ENCODE measurements at regions not wholly inside any gene's neighbourhood (a gene's known extent, or its start where the extent isn't known, plus 50 kb on each side); places are given as distances from the start of the nearest gene placed in this dataset.
A peak's percentile ranks its signal among the peaks of the same experiment; 100 is the strongest.
"Not testable (repeated sequence)": the region's sequence is repeated elsewhere in the genome, so short reads cannot be mapped to it uniquely, and the experiment has no call there.

DNA sequence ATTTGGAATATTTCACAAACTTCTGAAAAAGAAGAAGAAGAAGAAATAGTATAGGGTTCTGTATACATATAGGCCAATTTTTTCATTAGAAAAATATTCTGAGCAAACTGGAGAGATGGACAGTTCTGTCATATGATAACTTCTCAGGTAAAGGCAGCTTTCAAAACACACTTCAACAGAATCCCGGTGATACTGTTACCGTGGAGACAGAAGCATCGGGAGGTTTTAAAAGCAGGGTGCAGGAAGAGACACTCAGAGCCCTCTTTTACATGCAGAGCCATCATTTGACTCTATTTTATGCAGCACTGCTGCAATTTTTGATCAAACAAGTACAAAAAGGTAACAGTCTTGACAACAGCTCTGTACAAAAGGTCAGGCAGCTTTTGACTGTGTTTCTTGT lies 1785.4 kb downstream of the LRRC4C start:
- peaks cover 6% of the 10 kb centered on the region for H3K9me3 Mint-ChIP-seq
- H3K4me3 Mint-ChIP-seq, result no peak overlapping the region
- H3K27ac Mint-ChIP-seq, result no peak overlapping the region
- H3K27me3 Mint-ChIP-seq, result no peaks in the 10 kb centered on the region
- no peak for ATAC-seq
- no peaks in the 10 kb centered on the region for H3K36me3 Mint-ChIP-seq
- no peaks in the 10 kb centered on the region for H3K4me1 Mint-ChIP-seq

DNA sequence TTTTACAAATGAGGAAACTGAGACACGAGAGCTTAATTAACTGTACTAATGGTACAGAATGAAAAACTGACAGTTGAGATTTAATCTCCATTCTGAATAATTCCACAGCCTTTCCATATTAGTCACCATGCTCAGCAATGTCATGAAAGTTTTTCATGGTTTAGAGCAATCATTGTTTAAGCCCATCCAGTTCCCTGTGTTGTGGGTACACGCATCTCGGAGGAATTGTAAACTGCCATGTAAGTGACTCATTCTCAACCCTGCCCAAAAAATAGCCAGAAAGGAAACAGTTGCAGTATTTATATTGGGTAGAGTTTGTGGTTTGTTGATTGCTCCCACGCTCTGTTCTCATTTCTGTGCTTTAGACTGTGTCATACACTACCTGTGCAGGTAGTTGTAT lies 1790.8 kb downstream of the LRRC4C start:
- Mint-ChIP-seq H3K27ac (no peak overlapping the region), H3K4me1 (no peaks in the 10 kb centered on the region), H3K36me3 (no peaks in the 10 kb centered on the region), H3K9me3 (peaks cover 15% of the 10 kb centered on the region), H3K27me3 (no peaks in the 10 kb centered on the region), H3K4me3 (no peak overlapping the region)
- no peak for ATAC-seq

DNA sequence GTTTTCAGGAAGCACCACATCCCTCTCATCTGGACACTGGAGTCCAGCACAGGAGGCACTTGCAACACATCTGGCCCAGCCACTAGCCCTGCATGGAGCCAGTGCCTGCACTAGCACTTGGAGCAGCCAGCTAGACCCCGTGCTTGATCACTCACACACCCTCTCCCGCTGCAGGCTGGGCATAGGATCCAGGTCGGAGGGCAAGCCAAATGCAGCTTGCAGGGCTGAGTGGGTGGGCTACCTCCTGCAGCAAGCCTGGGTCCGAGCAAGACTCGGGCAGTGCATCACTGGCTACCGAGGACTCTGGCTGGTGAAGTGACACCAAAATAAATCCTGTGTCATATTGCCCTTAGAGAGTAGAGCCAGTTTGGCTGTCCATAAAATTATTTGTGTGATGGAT lies 1795.4 kb downstream of the LRRC4C start:
- no peaks in the 10 kb centered on the region for H3K27me3 Mint-ChIP-seq
- no peak overlapping the region for H3K27ac Mint-ChIP-seq
- no peak overlapping the region for H3K4me3 Mint-ChIP-seq
- H3K36me3 Mint-ChIP-seq, result no peaks in the 10 kb centered on the region
- H3K9me3 Mint-ChIP-seq, result peaks cover 15% of the 10 kb centered on the region
- no peaks in the 10 kb centered on the region for H3K4me1 Mint-ChIP-seq
- ATAC-seq, result no peak

DNA sequence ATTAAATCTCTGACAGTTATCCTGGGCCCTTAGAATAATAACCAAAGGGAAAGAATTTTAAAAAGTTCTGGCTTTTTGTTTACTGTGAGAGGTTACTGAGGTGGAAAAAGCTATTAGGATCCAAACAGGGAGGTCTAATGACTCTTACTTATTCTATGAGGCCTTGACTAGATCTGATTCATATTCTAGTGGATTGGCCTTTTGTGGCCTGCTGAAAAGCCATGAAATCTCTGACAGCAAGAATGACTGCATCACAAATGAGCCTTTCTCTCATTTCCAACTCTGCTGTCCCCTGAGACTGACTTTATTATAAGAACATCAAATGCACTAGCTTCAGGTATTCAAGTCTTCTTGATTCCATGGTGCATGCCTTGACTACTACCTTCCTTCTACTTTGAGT lies 1797.6 kb downstream of the LRRC4C start:
- ATAC-seq, result no peak

DNA sequence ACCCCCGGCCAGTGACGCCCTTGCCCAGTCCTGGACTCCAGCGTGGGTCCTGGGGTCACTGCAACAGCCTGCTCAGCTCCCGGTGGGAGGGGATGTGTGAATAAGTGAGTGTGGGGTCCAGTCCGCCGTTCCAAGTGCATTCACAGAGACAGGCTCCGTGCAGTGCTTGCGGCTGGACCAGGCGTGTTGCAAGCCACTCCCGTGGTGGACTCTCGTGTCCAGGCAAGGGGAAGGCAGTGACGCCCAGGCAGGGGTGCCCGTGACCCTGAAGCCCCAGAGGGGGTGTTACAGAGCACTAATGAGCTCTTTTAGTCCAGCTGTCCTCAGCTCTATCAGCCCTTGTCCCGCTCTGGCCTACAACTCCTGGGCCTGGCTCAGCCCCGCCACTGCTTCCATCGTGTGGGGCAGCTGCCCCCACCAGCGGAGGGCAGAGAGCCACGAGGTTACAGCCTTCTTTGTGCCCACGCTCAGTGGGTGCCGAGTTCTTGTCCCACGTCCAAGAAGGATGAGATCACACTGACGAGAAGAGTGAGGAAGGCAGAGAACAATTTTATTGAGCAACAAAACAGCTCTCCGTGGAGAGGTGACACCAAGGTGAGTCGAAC lies 1807.5 kb downstream of the LRRC4C start:
- no peaks in the 10 kb centered on the region for H3K36me3 Mint-ChIP-seq
- H3K9me3 Mint-ChIP-seq, result peaks cover 2% of the 10 kb centered on the region
- no peaks in the 10 kb centered on the region for H3K4me1 Mint-ChIP-seq
- H3K27me3 Mint-ChIP-seq, result no peaks in the 10 kb centered on the region
- no peak overlapping the region for H3K4me3 Mint-ChIP-seq
- peak; percentile 39 for ATAC-seq
- no peak overlapping the region for H3K27ac Mint-ChIP-seq

More for the DNA sequence above, 1797.6 kb downstream of the LRRC4C start:
- no peaks in the 10 kb centered on the region for H3K4me1 Mint-ChIP-seq
- H3K36me3 Mint-ChIP-seq, result no peaks in the 10 kb centered on the region
- H3K27ac Mint-ChIP-seq, result no peak overlapping the region
- H3K27me3 Mint-ChIP-seq, result no peaks in the 10 kb centered on the region
- H3K9me3 Mint-ChIP-seq, result peaks cover 15% of the 10 kb centered on the region
- no peak overlapping the region for H3K4me3 Mint-ChIP-seq

DNA sequence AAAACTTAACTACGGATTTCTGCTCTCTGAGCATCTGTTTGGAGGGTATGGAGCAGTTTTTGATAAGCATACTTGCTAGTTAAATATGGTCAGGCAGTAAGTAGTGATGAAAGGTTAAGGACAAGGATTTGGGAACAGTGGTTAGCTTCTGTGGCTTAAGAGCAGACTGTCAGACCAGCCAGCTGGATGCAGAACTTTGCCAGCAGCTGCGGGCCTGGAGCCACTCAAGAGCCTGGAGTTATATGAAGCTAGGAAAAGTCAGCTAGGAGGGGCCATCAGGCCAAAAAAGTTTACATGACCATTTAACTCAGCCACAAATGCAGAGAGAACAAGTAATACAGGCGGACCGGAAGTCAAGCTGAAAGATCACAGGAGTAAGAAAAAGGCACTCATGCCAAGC lies 1817.7 kb downstream of the LRRC4C start:
- Mint-ChIP-seq H3K36me3 (no peaks in the 10 kb centered on the region), H3K4me1 (no peaks in the 10 kb centered on the region), H3K27me3 (no peaks in the 10 kb centered on the region), H3K4me3 (no peak overlapping the region), H3K27ac (no peak overlapping the region), H3K9me3 (peaks cover 16% of the 10 kb centered on the region)
- ATAC-seq, result no peak

DNA sequence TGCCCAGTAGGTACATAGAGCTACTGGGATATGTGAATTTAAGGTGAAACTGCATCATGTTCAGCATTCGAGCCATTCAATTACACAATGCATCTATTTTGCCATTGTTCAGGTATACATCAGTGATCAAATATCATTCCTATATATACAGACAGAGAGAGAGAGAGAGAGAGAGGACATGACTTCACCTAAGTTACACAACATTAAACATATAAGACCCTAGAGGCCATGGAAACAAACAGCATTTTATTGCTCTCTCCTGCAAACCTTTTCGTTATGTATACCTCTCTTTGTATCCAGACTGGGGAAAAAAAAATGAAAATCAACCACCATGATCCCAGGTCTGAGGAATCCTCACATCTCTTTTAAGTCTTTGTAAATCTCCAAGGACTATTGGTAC lies 1829.1 kb downstream of the LRRC4C start:
- Mint-ChIP-seq H3K9me3 (peaks cover 6% of the 10 kb centered on the region), H3K27ac (no peak overlapping the region), H3K27me3 (no peaks in the 10 kb centered on the region), H3K4me1 (no peaks in the 10 kb centered on the region), H3K36me3 (no peaks in the 10 kb centered on the region), H3K4me3 (no peak overlapping the region)
- ATAC-seq, result no peak

DNA sequence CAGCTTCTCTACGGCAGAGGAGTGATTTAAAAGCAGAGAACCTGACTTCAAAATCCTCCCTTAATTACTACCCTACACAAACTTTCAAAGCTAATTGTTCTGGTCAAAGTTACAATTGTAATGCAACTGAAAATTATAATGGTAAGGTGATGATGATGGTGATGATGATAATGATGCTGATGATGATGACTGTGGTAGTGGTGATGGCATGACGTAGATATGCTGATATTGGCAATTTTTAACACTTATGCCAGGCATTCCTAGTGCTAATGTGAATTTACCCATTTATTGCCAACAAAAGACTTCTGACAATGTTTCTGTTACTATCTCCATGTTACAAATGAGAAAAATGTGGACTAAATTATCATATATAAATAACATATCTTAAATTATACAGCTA lies 1831.1 kb downstream of the LRRC4C start:
- no peak overlapping the region for H3K27ac Mint-ChIP-seq
- H3K36me3 Mint-ChIP-seq, result no peaks in the 10 kb centered on the region
- ATAC-seq, result no peak
- no peaks in the 10 kb centered on the region for H3K4me1 Mint-ChIP-seq
- H3K27me3 Mint-ChIP-seq, result no peaks in the 10 kb centered on the region
- H3K4me3 Mint-ChIP-seq, result no peak overlapping the region
- H3K9me3 Mint-ChIP-seq, result no peaks in the 10 kb centered on the region

DNA sequence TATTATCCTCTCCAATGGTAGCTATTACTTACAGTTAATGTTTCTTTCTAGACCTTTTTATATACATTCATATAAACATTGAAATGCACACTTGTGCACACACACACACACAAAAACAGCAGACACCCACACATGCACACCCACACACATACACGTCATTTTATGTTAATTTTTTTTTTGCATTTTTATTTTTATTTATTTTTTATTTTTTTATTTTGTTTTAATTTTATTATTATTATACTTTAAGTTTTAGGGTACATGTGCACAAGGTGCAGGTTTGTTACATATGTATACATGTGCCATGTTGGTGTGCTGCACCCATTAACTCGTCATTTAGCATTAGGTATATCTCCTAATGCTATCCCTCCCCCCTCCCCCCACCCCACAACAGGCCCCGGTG lies 1839.1 kb downstream of the LRRC4C start:
- H3K4me3 Mint-ChIP-seq, H3K27ac Mint-ChIP-seq, ATAC-seq, H3K36me3 Mint-ChIP-seq, H3K9me3 Mint-ChIP-seq, H3K27me3 Mint-ChIP-seq, H3K4me1 Mint-ChIP-seq: not testable (repeated sequence)

DNA sequence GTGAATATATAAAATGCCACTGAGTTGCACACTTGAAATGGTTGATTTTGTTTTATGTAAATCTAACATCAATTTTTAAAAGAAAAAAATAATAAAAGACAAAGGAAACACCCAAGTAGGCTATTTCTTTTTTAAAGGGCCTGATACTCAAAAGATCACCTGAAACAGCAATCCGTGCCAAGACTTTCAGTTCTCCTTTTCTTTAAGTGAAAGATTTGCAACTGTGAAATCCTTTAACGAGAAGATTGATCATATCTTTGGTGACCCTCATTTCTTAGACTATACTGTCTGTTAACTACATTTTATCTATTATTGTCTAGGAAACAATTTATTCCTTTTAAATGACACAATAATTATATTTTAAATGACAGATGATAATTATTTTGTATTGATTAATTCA lies 1841.5 kb downstream of the LRRC4C start:
- Mint-ChIP-seq H3K4me1 (no peaks in the 10 kb centered on the region), H3K27me3 (no peaks in the 10 kb centered on the region), H3K36me3 (no peaks in the 10 kb centered on the region), H3K27ac (no peak overlapping the region), H3K4me3 (no peak overlapping the region), H3K9me3 (peaks cover 5% of the 10 kb centered on the region)
- ATAC-seq, result no peak

DNA sequence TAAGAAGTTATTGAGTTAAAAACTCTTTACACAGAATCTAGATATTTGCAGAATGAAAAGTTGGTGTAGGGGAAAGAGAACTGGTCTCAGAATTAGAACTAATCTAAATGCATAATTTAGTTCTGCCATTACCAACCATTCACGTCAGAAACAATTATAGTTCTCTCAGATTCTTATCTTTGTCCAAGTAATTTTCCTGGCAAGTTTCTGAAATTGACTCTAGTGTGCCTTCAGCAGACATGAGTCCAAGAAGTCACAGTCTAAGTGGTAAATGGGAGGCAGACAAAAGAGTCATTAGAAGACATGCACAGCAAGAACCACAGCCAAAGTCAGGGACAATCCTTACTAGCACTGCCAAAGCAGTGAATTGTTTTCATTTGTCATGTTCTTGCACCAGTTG lies 1870.1 kb downstream of the LRRC4C start:
- Mint-ChIP-seq H3K4me1 (no peaks in the 10 kb centered on the region), H3K27me3 (no peaks in the 10 kb centered on the region), H3K9me3 (no peaks in the 10 kb centered on the region), H3K27ac (no peak overlapping the region), H3K36me3 (no peaks in the 10 kb centered on the region), H3K4me3 (no peak overlapping the region)
- no peak for ATAC-seq

DNA sequence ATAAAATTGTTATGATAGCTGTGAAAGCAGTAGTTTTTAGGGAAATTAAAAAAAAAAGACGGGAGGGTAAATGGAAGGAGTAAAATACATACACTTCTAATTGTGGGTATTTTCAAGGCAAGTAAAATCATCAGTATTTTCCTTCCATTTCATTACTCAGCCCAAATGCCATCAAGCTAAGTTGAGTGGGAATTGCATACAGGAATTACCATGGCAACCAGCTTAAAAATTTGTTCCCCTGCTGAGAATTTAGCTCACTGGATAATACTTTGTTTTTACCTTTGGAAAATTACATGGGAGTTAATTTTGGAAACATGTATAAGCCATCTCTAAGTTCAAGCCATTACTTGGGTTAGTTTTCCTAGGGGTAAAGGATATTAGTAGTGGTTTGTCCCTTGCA lies 1873.4 kb downstream of the LRRC4C start:
- no peak overlapping the region for H3K4me3 Mint-ChIP-seq
- no peaks in the 10 kb centered on the region for H3K36me3 Mint-ChIP-seq
- no peaks in the 10 kb centered on the region for H3K4me1 Mint-ChIP-seq
- peaks cover 5% of the 10 kb centered on the region for H3K9me3 Mint-ChIP-seq
- H3K27me3 Mint-ChIP-seq, result no peaks in the 10 kb centered on the region
- H3K27ac Mint-ChIP-seq, result no peak overlapping the region
- ATAC-seq, result no peak

DNA sequence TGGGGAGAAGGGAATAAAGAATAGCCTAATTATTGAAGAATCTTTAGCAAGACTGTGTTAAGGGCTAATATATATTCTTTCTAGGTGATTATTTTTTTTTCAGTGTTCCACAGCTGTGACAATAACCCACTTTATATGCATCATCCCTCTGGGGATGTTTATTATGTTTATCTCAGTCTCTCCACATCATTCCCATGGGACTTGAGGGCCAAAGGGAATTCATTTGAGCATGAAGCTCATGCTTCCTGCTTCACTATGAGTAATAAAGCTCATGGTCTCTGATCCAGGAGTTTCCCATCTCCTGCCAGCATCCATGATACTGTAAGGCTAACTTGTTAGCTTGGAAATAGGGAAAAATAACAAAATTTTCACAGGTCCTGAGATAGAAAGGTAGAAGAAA lies 1888.4 kb downstream of the LRRC4C start:
- Mint-ChIP-seq H3K4me1 (no peaks in the 10 kb centered on the region), H3K4me3 (no peak overlapping the region), H3K27ac (no peak overlapping the region), H3K36me3 (no peaks in the 10 kb centered on the region), H3K27me3 (no peaks in the 10 kb centered on the region), H3K9me3 (peaks cover 10% of the 10 kb centered on the region)
- no peak for ATAC-seq

DNA sequence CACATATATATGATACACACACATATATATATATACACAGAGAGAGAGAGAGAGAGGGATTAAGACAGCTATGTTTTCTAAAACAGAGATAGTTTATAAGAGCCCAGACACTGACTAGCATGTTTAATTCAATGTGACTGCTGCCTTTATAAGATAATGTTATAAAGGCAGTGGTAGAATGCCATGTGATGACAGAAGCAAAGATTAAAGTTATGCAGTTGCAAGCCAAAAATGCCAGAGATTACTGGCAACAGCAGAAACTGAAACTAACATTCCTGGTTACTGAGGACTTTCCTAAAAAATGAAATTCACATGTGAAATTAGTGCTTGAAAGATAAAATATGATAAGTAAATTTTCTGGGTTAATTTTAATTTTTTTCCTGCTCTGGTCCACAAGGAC lies 1888.9 kb downstream of the LRRC4C start:
- no peak for ATAC-seq
- peaks cover 7% of the 10 kb centered on the region for H3K9me3 Mint-ChIP-seq
- no peak overlapping the region for H3K4me3 Mint-ChIP-seq
- H3K4me1 Mint-ChIP-seq, result no peaks in the 10 kb centered on the region
- H3K27ac Mint-ChIP-seq, result no peak overlapping the region
- H3K27me3 Mint-ChIP-seq, result no peaks in the 10 kb centered on the region
- H3K36me3 Mint-ChIP-seq, result no peaks in the 10 kb centered on the region

DNA sequence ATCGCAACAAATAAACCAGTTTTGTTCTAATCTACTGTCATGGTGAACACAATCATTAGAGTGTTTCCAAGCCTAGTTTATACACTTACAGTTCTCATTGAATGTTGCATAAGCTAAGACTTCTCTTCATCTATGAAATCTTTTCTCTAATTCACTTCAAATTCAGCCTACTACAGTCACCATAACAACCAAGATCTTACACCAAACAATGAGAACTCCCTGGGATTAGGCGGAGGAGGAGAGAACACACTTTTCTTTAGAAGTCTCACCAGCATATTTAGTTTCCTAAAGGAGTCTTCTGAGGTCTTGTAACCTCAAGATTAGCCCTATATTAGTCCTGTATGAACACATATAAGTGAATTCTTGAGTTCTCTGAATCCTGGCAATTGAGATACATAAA lies 1889.7 kb downstream of the LRRC4C start:
- H3K4me1 Mint-ChIP-seq, result no peaks in the 10 kb centered on the region
- no peak for ATAC-seq
- no peak overlapping the region for H3K27ac Mint-ChIP-seq
- H3K27me3 Mint-ChIP-seq, result no peaks in the 10 kb centered on the region
- H3K9me3 Mint-ChIP-seq, result peaks cover 11% of the 10 kb centered on the region
- no peak overlapping the region for H3K4me3 Mint-ChIP-seq
- no peaks in the 10 kb centered on the region for H3K36me3 Mint-ChIP-seq

DNA sequence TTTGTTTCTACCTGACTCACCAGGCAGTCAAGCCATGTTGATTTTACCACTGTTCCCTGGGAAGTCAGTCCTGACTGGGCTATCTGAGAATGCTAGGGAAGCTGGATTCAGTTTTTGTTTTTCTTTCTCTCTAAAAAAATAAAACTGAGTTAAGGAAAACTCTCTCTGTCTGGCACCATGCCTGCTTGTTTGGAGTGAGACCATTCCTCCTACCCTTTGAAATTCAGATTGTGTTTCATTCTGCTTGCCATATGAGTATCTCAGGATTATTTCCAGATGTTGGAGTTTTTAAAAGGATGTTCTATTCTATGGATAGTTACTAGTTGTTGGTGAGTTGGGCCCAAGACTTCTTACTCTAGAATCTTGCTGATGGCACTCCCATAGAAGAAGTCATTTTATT lies 1917.0 kb downstream of the LRRC4C start:
- ATAC-seq, result no peak
- Mint-ChIP-seq H3K27ac (no peak overlapping the region), H3K4me1 (no peaks in the 10 kb centered on the region), H3K36me3 (no peaks in the 10 kb centered on the region), H3K4me3 (no peak overlapping the region), H3K27me3 (no peaks in the 10 kb centered on the region), H3K9me3 (peaks cover 18% of the 10 kb centered on the region)

DNA sequence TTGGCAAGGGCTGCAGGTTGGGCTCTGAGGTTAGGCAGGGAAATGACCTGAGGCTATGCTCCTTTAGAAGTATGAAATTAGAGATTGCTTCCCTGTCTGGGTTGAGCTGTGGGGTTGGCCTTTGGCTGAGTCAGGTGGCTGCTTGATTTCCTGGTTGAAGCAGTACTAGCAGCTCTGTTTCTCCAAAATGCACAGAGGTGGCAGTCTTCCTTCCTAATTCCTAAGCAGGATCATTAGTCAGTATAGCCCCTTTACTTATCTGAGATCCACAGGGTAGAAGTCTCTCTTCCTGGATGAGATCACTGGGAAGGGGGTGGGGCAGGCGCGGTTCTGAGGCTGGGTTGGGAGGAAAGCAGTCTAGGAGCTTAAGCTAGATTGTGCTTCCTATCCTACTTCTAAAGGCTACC lies 1917.5 kb downstream of the LRRC4C start:
- H3K4me3 Mint-ChIP-seq, result no peak overlapping the region
- H3K9me3 Mint-ChIP-seq, result peaks cover 17% of the 10 kb centered on the region
- no peak overlapping the region for H3K27ac Mint-ChIP-seq
- no peaks in the 10 kb centered on the region for H3K27me3 Mint-ChIP-seq
- no peaks in the 10 kb centered on the region for H3K36me3 Mint-ChIP-seq
- ATAC-seq, result no peak
- no peaks in the 10 kb centered on the region for H3K4me1 Mint-ChIP-seq
